Erythroblast (primary cell): ENCODE measurements at regions not wholly inside any gene's neighbourhood (a gene's known extent, or its start where the extent isn't known, plus 50 kb on each side); places are given as distances from the start of the nearest gene placed in this dataset.

Source experiments
- DNase-seq, 2 experiments: peaks; one replicate each; lab custom pipeline; 2025; lab: John Stamatoyannopoulos, UW
- GATA1 ChIP-seq: IDR thresholded peaks from 2 replicates; pipeline ENCODE4 v1.6.1; 2011; ENCODE audit warnings: low read depth, mild to moderate bottlenecking, control low read depth, low read length, moderate library complexity
- POLR2A ChIP-seq: IDR thresholded peaks from 2 replicates; pipeline ENCODE4 v1.6.1; 2011; ENCODE audit warnings: mild to moderate bottlenecking, low read length

DNA sequence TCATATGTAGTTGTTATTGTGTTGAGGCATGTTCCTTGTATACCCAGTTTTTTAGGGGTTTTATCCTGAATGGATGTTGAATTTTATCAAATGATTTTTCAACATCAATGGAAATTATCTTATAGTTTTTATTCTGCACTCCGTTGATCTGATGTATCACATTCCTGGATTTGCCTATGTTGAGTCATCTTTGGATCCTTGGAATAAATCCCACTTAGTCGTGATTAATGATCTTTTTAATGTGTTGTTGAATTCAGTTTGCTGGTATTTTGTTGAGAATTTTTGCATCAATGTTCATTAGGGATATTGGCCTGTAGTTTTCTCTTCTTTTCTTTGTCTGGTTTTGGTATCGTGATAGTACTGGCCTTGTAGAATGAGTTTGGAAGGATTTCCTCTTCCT lies 648.6 kb upstream of the GRM3 start:
- DNase-seq: no peak
- no peak for TF ChIP-seq POLR2A

DNA sequence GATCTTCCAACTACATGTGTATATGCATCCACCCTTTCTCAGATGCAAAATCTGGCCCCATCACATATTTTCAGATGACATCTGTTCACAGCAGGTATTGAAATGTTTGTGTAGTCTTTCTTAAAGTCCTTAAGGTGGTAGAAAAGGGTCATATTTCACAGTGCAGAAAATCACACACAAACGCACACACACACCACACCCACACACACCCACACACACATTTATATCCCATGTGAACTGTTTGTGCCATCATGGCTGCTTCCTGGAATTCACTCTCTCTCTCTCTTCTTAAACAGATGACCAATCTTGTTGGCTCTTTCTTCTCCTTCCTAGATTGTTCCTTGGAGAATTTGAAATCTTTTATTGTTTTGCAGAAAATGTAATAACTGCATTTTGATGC lies 663.0 kb upstream of the GRM3 start:
- no peak for DNase-seq
- no peak for TF ChIP-seq POLR2A
- TF ChIP-seq GATA1: no peak

DNA sequence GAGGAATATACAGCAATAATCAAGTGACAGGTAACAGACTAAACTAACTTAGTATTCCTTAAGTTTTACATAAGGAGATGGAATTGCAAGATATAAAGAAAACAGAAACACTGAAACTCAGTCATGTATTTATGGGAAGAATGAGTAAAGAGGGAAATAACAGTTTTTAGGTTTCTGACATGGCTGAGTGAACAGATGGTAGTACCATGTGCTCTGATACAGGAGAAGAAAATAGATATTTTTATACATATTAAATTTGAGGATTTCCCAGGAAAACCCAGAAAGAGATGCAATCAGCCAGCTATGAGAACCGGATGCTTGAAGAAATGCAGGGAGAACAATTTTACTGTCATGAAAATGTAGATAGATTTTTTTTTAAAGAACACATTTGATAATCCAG lies 669.5 kb upstream of the GRM3 start:
- no peak for TF ChIP-seq POLR2A
- no peak for TF ChIP-seq GATA1
- no peak for DNase-seq

DNA sequence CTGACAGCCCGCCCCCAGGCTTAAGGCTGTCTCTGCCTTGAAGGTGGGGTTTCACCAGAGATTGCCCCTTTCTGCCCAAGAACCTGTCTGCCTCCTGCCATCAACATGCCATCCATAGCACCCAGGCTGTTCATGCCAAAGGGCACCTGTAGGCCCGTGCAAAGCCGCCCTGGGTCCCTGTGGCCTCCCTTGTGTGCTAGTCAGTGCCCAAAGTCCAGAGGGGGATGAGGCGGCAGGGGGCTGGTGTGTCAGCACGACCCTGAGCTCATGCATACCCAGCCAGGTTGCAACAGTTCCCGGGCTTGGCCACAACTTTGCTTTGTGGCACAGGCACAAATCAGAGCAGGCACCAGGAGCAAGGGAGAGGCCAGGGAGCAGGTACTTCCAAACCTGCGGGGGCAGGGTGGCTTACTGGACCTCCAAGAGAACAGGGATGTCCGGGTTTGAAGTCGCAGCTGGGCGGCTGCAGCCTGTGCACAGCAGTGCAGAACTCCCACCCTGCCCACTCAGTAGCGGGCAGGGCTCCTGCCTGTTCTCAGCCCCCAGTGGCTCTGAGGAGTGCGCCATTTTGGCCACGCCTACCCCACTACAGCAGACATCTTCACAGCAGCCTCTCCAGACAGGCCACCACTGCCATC lies 671.1 kb upstream of the GRM3 start:
- no peak for DNase-seq
- TF ChIP-seq GATA1 (no peak), POLR2A (no peak)

DNA sequence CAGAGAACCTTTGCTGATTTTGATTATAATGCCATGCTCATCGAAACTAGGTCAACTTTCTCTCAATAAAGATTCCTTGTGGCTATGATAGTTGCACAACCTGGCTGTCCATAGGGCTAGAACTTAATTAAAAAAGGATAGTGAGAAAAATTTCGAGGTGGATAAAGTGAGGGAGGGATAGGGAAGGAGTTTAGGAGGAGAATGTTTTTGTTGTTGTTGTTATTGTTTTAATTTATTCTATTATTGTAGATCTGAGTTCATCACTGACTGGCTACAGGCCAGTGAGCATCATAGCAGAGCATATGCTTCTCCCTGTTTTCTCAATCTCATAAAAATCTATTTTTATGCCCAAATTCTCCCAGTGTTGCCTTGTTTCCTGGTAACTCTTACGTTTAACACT lies 688.7 kb upstream of the GRM3 start:
- no peak for DNase-seq
- TF ChIP-seq POLR2A: no peak
- TF ChIP-seq GATA1: no peak

DNA sequence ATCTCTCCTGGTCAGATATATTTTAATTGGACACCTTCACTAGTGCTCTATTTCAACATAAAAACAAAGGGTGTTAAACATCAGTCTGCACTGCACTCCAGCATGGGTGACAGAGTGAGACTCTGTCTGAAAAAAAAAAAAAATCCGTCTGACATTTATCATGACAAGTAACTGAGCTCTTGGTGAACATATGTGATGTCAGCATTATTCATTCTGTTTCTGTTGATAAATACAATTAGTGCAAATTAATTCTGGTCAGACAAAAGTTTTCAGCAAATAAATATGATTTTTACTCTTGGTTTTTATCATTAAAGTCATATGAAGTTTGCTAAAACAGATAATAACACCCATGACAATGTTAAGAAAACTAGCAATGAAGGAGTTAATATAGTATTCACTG lies 692.8 kb upstream of the GRM3 start:
- no peak for DNase-seq
- TF ChIP-seq POLR2A: no peak

DNA sequence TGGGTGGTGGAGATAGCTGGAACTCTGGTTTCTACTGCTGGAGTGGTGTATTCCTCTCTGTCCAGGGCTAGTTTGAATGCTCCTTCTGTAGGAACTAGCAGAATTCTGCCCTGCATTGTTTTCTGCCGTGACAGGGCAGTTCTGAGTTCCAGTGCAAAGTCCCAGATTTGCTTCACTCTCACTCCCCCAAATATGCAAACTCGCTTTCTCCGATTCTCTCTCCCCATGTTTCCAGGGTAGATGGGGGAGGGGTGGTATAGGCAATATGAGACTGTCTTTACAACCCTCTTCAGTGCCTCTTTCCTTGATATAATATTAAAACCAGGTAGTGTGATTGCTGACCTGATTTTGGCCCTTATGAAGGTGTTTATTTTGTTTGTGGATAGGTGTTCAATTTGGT lies 693.3 kb upstream of the GRM3 start:
- DNase-seq: no peak
- TF ChIP-seq POLR2A: no peak
- no peak for TF ChIP-seq GATA1

DNA sequence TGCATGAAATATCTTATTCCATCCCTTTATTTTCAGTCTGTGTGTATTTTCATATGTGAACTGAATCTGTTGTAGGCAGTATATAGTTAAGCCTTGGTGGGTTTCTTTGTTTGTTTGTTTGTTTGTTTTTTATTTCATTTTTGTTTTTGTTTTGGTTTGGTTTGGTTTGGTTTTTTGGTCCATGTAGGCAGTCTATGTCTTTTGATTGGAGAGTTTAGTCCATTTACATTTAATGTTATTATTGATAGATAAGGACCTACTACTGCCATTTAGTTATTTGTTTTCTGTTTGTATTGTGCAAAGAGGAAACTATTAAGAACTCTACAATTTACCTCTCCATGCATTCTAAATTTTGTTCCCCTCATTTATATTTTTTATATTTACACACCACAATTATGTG lies 695.9 kb upstream of the GRM3 start:
- no peak for DNase-seq
- no peak for TF ChIP-seq POLR2A
- no peak for TF ChIP-seq GATA1

DNA sequence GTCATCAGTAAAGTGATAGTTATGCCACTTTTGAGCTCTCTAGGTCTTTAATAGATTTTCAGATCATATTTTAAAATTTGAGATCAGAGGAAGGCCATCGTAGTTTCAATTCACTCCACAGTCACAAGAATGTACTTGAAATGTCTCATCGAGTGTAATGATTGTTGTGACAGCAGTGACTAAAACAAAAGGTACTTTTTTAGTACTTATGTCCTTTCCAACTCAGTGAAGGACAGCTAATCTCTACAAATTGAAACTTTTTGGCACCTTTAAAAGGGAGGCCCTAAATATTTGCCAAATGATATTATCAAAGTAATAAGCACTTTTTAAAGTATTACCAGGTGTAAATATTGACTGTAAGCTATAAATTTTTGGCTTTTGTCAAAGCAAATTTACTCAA lies 702.9 kb upstream of the GRM3 start:
- DNase-seq: no peak
- no peak for TF ChIP-seq POLR2A
- TF ChIP-seq GATA1: no peak

DNA sequence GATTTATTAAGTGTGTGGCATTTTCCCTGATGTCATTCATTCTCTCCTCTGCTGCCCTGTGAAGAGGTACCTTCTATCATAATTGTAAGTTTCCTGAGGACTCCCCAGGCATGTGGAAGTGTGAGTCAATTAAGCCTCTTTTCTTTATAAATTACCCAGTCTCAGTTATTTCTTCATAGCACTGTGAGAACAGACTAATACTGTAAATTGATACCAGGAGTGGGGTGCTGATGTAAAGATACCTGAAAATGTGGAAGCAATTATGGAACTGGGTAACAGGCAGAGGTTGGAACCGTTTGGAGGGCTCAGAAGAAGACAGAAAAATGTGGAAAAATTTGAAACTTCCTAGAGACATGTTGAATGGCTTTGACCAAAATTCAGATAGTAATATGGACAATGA lies 711.8 kb upstream of the GRM3 start:
- DNase-seq: no peak
- TF ChIP-seq POLR2A (no peak), GATA1 (no peak)

DNA sequence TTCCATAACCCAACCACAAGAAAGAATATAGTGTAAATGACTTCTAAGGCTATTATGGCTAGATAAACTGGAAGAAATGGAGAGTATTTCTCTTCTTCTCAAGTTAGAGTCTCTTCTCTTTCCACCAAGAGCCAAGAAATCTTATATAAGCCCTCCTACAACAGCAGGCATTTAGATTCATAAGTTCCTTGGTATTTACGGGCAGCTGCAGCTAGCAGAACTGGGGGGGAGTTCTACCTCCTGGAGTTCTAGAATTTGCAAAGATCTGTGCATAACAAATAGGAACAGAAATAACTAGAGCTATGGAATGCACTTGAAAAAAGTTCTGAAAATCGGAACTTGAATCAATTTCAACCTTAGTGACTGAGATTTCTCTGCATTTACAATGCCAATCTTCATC lies 715.2 kb upstream of the GRM3 start:
- TF ChIP-seq GATA1 (no peak), POLR2A (no peak)
- no peak for DNase-seq

DNA sequence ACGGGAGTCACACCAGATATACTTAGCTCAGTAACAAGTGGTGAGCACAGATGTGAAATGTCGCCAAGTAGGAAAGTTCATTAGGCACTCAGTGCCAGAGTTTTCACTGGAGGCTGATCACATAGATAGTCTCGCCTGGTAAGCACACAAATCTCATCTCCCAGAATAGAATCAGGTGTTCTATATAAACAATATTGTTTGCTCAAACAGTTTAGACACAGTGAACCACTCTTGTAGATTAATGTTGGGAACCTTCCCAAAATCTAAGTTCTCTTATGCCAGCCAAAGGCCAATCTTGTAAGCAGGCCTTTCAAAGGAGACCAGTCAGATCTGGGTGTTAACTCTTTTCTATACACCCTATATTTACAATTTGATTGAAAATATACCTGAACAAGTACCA lies 716.5 kb upstream of the GRM3 start:
- no peak for TF ChIP-seq POLR2A
- TF ChIP-seq GATA1: no peak
- DNase-seq: no peak

DNA sequence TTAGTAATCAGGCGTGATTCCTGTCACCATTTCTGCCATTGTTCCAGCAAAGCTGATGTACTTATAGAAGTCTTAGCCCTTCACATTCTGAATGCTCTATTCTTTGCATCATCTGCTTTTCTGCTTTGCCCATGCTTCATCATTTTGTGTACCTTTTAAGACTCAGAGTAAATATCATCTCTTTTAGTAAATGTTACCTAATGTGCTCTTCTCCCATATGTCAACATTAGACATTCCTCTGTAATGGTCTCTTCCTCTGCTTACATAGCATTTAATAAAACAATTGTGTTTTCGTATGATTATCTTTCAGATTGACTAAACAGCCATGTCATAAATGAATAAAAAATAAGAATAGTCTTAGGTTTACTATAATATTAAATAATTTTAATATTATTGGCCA lies 719.6 kb upstream of the GRM3 start:
- DNase-seq: no peak

DNA sequence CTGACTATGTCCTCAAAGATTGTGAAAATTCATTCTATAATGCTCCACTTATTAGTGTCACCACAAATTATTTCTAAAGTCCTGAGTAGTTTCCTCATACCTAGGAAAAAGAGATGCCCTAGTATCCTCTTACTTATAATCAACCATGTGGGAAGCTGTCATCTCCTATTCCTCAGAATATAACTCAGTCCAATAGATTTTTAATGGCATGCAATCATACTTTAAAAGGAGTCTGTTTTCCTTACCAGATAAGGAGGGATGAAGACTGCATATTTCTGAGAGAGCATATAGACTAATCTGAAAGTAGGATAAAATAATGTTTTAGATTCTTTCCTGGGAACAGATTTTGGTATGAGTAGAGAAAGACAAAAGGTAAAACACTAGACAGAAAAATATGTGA lies 727.7 kb upstream of the GRM3 start:
- DNase-seq: no peak
- TF ChIP-seq POLR2A (no peak), GATA1 (no peak)

More for the DNA sequence above, 719.6 kb upstream of the GRM3 start:
- TF ChIP-seq GATA1 (no peak), POLR2A (no peak)

DNA sequence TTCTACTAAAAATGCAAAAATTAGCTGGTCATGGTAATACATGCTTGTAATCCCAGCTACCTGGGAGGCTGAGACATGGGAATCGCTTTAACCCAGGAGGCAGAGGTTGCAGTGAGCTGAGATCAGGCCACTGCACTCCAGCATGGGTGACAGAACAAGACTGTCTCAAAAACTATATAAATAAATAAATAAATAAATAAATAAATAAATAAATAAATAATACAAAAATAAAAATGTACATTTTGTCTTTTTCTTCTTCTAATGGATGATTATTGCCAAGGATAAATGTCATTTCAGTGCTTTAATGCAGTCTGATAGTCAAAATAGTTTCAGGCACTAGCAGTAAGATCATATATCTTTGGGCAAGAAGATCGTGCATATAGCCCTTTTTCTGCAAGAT lies 727.6 kb upstream of the SEMA3D start:
- TF ChIP-seq POLR2A (no peak), GATA1 (no peak)

More for the DNA sequence above, 727.6 kb upstream of the SEMA3D start:
- DNase-seq: no peak
